Loucy (cell line): ENCODE measurements at regions not wholly inside any gene's neighbourhood (a gene's known extent, or its start where the extent isn't known, plus 50 kb on each side); places are given as distances from the start of the nearest gene placed in this dataset.

Experiments used
- H2AFZ ChIP-seq: fragments of 200-600 bp; sonication (generic); 2 replicates; pipeline ENCODE4 v1.6.0; 2016; ENCODE audit warnings: antibody characterized with exemption, mild to moderate bottlenecking, low read length, moderate library complexity
- H3F3A ChIP-seq: fragments of 200-600 bp; 2 replicates; pipeline ENCODE4 v1.6.0; 2016; ENCODE audit warnings: antibody characterized with exemption, low read depth, mild to moderate bottlenecking
- H3K27me3 ChIP-seq: fragments of 200-600 bp; sonication (generic); 2 replicates; pipeline ENCODE4 v1.6.1; 2014; ENCODE audit warnings: low read length, mild to moderate bottlenecking; ENCODE audit not compliant: insufficient read depth, poor library complexity, severe bottlenecking
- H3K36me3 ChIP-seq: fragments of 200-600 bp; sonication (generic); 2 replicates; pipeline ENCODE4 v1.6.1; 2016; ENCODE audit warnings: low read length; ENCODE audit not compliant: insufficient read depth
- H3K4me1 ChIP-seq: fragments of 200-600 bp; sonication (generic); 2 replicates; pipeline ENCODE4 v1.5.1; 2014; ENCODE audit warnings: low read length, mild to moderate bottlenecking; ENCODE audit not compliant: insufficient read depth, poor library complexity, severe bottlenecking
- H3K4me2 ChIP-seq: fragments of 200-600 bp; sonication (generic); 2 replicates; pipeline ENCODE4 v1.6.0; 2014; ENCODE audit warnings: antibody characterized with exemption, low read length, low read depth, mild to moderate bottlenecking; ENCODE audit not compliant: poor library complexity, severe bottlenecking
- H3K4me3 ChIP-seq: fragments of 200-600 bp; sonication (generic); 2 replicates; pipeline ENCODE4 v1.5.1; 2014; ENCODE audit warnings: low read length, mild to moderate bottlenecking, mixed read lengths; ENCODE audit not compliant: poor library complexity, severe bottlenecking
- H3K79me2 ChIP-seq: fragments of 200-600 bp; sonication (generic); 2 replicates; pipeline ENCODE4 v1.6.1; 2014; ENCODE audit warnings: low read length; ENCODE audit not compliant: insufficient read depth
- H3K9ac ChIP-seq: fragments of 200-600 bp; sonication (generic); 2 replicates; pipeline ENCODE4 v1.6.0; 2014; ENCODE audit warnings: mild to moderate bottlenecking, low read depth, low read length, moderate library complexity; ENCODE audit not compliant: poor library complexity, severe bottlenecking
- H3K9me2 ChIP-seq: fragments of 200-600 bp; sonication (generic); replicated peaks from 2 replicates; pipeline ENCODE4 v1.6.1; 2016; ENCODE audit warnings: low read depth, low read length, mixed read lengths
- H3K9me3 ChIP-seq: fragments of 200-600 bp; sonication (generic); 2 replicates; pipeline ENCODE4 v1.6.1; 2014; ENCODE audit warnings: mild to moderate bottlenecking, antibody characterized with exemption, low read length, low read depth; ENCODE audit not compliant: insufficient read depth
- H4K20me1 ChIP-seq: fragments of 200-600 bp; sonication (generic); 2 replicates; pipeline ENCODE4 v1.6.0; 2014; ENCODE audit warnings: antibody characterized with exemption, low read length, mild to moderate bottlenecking; ENCODE audit not compliant: insufficient read depth, poor library complexity, severe bottlenecking
- CTCF ChIP-seq: fragments of 200-600 bp; sonication (generic); conservative IDR thresholded peaks from 2 replicates; pipeline ENCODE4 v1.5.1; 2014; ENCODE audit warnings: mild to moderate bottlenecking, antibody characterized with exemption, low read length
- EZH2phosphoT487 ChIP-seq: fragments of 200-600 bp; IDR thresholded peaks from 2 replicates; pipeline ENCODE4 v1.6.1; 2018; ENCODE audit warnings: antibody characterized with exemption, mild to moderate bottlenecking, moderate library complexity, borderline replicate concordance

DNA sequence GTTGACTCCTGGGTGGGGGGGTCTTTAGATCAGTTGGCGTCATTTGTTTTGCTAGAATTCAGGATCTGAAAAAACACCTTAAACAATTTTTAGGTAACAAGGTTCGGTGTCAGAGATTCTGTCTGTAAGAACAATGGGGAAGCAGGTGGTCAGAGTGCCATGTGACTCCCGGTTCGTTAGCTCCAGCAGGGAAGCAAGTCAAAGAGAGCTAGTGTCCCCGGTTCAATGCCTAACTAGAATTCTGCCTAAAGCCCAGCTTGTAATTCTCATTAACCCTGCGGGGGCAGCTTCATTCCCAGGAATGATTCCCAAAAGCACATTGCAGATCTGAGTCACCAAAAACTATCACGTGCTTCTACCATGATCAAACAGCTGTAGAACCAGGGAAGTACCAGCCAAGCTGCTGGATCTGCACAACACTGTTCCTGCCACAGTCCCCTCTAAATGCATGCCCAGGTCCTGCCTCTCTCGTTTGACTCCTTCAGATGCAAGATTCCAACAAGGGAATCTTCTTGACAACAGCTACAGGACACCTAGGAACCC lies 664.3 kb upstream of the CELF2 start:
- no peaks in the 10 kb centered on the region for H3K4me1 ChIP-seq
- no peaks in the 10 kb centered on the region for H3K27me3 ChIP-seq
- no peak overlapping the region for H2AFZ ChIP-seq
- no peak for TF ChIP-seq CTCF
- TF ChIP-seq EZH2phosphoT487: no peak
- no peaks in the 10 kb centered on the region for H3F3A ChIP-seq
- no peaks in the 10 kb centered on the region for H3K79me2 ChIP-seq
- H4K20me1 ChIP-seq: no peaks in the 10 kb centered on the region
- H3K9me3 ChIP-seq: no peaks in the 10 kb centered on the region
- no peaks in the 10 kb centered on the region for H3K9me2 ChIP-seq
- no peak overlapping the region for H3K4me2 ChIP-seq
- H3K36me3 ChIP-seq: no peaks in the 10 kb centered on the region
- no peak overlapping the region for H3K9ac ChIP-seq
- H3K4me3 ChIP-seq: no peak overlapping the region

DNA sequence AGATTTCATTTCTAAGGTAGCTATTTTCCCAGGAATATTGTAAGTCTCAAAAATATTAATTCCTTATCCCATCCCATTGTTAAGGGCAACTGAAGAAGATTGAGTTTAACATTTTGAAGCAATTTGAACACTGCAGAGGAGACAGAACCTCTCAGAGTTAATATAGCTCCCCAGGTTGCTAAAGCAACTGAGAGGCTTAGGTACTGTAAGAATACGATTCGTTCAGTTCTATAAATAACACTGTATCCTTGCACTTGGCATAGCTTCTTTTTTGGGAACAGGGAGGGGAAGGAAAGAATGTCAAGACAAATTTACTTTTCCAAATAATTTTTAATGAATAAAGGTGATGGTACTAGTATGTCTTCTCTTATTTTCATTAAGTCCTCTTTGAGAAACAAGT lies 658.4 kb upstream of the CELF2 start:
- H3K9me2 ChIP-seq: no peaks in the 10 kb centered on the region
- no peak overlapping the region for H3K9ac ChIP-seq
- no peak for TF ChIP-seq EZH2phosphoT487
- no peak for TF ChIP-seq CTCF
- no peaks in the 10 kb centered on the region for H3K4me1 ChIP-seq
- H3K4me2 ChIP-seq: no peak overlapping the region
- H2AFZ ChIP-seq: no peak overlapping the region
- no peaks in the 10 kb centered on the region for H3K27me3 ChIP-seq
- no peaks in the 10 kb centered on the region for H3K79me2 ChIP-seq
- no peaks in the 10 kb centered on the region for H3K36me3 ChIP-seq
- H3K4me3 ChIP-seq: no peak overlapping the region
- H4K20me1 ChIP-seq: no peaks in the 10 kb centered on the region
- H3F3A ChIP-seq: no peaks in the 10 kb centered on the region
- H3K9me3 ChIP-seq: no peaks in the 10 kb centered on the region

- H3K4me3 ChIP-seq: no peak overlapping the region
- H3K36me3 ChIP-seq: no peaks in the 10 kb centered on the region
- no peaks in the 10 kb centered on the region for H3K4me1 ChIP-seq
- H3K9ac ChIP-seq: no peak overlapping the region
- TF ChIP-seq CTCF: no peak
- H3K27me3 ChIP-seq: no peaks in the 10 kb centered on the region
- H2AFZ ChIP-seq: no peak overlapping the region
- H3K79me2 ChIP-seq: no peaks in the 10 kb centered on the region
- no peaks in the 10 kb centered on the region for H3K9me3 ChIP-seq
- H3K4me2 ChIP-seq: no peak overlapping the region
- H3K9me2 ChIP-seq: no peaks in the 10 kb centered on the region
- H4K20me1 ChIP-seq: no peaks in the 10 kb centered on the region
- H3F3A ChIP-seq: no peaks in the 10 kb centered on the region
Measured at GRCh38 chr10:10361301-10361885, 656.3 kb upstream of the CELF2 start.
